ENCODE measurements at regions not wholly inside any gene's neighbourhood (a gene's known extent, or its start where the extent isn't known, plus 50 kb on each side); places are given as distances from the start of the nearest gene placed in this dataset.

DNA sequence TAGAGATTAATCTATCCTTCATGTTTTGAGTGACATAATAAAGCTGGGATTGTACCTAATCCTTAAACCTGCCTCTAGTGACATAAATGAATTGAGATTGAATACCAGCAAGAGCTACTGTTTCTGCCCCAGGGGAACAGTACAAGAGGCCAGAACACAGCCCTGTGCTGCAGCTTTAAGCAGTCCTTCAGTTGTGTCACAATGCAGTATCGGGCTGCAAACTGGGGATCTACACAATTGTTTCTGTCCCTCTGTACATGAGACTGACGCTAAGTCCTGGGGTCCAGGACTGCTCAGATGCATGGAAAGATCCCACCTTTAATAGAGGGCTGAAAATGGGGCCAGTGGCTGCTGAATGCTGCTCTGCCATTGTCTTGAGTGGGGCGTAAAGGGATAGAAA is 87.5 kb downstream of the MINAR1 start:
- Histone ChIP-seq H3K4me3 (no peak overlapping the region), H3K4me1 (no peaks in the 10 kb centered on the region), H3K27me3 (peaks cover 0 to 20% (median 0%) of the 10 kb centered on the region in 9 donors), H3K36me3 (no peaks in the 10 kb centered on the region), H3K27ac (no peak overlapping the region), H3K9me3 (no peaks in the 10 kb centered on the region)
- intact Hi-C loops (cut with DNase I) = no loop called here
- DNase-seq (no peak), ATAC-seq (no peak)
- TF ChIP-seq CTCF (IDR thresholded peaks at IDR 0.05) = no peak
- TF ChIP-seq POLR2A (IDR thresholded peaks at IDR 0.05) = no peak
- 80 to 87% (median 85%) methylated on average over 2 to 3 of the region's 3 CpGs for WGBS, 4 donors

DNA sequence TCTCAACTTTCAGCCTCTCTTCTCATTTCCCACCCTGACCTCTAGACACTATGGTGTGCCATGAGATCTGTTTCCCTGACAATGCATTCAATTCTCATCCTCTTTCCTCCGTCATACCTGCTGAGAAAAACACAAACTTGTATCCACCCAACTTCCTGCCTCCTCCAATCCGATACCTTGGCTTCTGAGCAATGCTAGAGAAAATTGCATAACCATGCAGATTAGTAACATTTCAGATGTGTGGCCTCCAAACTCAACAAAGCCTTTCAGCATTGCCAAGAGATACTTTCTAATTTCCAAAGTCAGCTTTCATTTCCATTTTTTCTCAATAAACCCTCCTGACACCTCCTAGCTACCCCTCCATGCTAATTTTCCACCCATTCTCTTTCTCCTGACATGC is 88.5 kb downstream of the MINAR1 start:
- H3K27me3 ChIP-seq = peaks cover 0 to 20% (median 0%) of the 10 kb centered on the region in 9 donors
- no peaks in the 10 kb centered on the region for H3K4me1 ChIP-seq
- no peaks in the 10 kb centered on the region for H3K9me3 ChIP-seq
- DNase-seq = no peak
- H3K4me3 ChIP-seq = no peak overlapping the region
- H3K27ac ChIP-seq = no peak overlapping the region
- 77 to 82% (median 79%) methylated on average over 2 of the region's 2 CpGs for WGBS, 4 donors
- intact Hi-C loops (cut with DNase I) = no loop called here
- no peaks in the 10 kb centered on the region for H3K36me3 ChIP-seq
- no peak for ATAC-seq
- TF ChIP-seq POLR2A (IDR thresholded peaks at IDR 0.05) (no peak), CTCF (IDR thresholded peaks at IDR 0.05) (no peak)

DNA sequence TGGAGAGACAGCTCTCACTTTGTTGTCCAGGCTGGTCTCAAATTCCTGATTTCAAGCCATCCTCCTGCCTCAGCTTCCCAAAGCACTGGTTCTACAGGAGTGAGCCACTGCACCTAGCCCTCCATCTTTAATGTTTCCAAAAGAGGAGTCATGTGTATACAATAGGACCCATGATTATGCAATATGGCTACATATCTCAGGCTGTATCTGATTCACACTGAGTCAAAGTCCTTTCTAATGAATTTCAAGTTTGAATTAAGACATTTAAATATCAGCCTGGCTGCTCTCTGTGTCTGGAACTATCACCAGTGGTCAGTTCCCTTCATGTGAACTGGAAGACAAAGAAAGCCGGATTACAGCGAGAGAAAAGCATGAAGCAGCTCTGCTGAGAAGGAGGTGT is 90.5 kb downstream of the MINAR1 start:
- Histone ChIP-seq H3K4me3 (no peak overlapping the region), H3K36me3 (no peaks in the 10 kb centered on the region), H3K27ac (no peak overlapping the region), H3K27me3 (peaks cover 0 to 10% (median 0%) of the 10 kb centered on the region in 9 donors), H3K9me3 (no peaks in the 10 kb centered on the region), H3K4me1 (no peaks in the 10 kb centered on the region)
- ATAC-seq = no peak
- intact Hi-C loops (cut with DNase I) = no loop called here
- WGBS, 4 donors = 79 to 89% (median 86%) methylated on average over 2 of the region's 2 CpGs
- no peak for DNase-seq
- TF ChIP-seq CTCF (IDR thresholded peaks at IDR 0.05) (no peak), POLR2A (IDR thresholded peaks at IDR 0.05) (no peak)

- no peaks in the 10 kb centered on the region for H3K36me3 ChIP-seq
- intact Hi-C loops (cut with DNase I) = no loop called here
- H3K4me3 ChIP-seq = no peak overlapping the region
- H3K27me3 ChIP-seq = peaks cover 0 to 6% (median 0%) of the 10 kb centered on the region in 9 donors
- H3K4me1 ChIP-seq = no peaks in the 10 kb centered on the region
- DNase-seq (no peak), ATAC-seq (no peak)
- WGBS, 4 donors = 31 to 45% (median 41%) methylated on average over 3 of the region's 3 CpGs
- TF ChIP-seq POLR2A (IDR thresholded peaks at IDR 0.05) = no peak
- TF ChIP-seq CTCF (IDR thresholded peaks at IDR 0.05) = no peak
- H3K27ac ChIP-seq = no peak overlapping the region
- no peaks in the 10 kb centered on the region for H3K9me3 ChIP-seq
Observed at GRCh38 chr15:79523266-79523665, 91.1 kb downstream of the MINAR1 start.
